SK-N-SH treated with all-trans-retinoic acid at 6 μM for 48 hours (cell line): ENCODE measurements at regions not wholly inside any gene's neighbourhood (a gene's known extent, or its start where the extent isn't known, plus 50 kb on each side); places are given as distances from the start of the nearest gene placed in this dataset.

ENCODE experiments used
- ATAC-seq: fragments of 200-7000 bp; cut with Tn5 transposase; 3 replicates; pipeline ENCODE4 v1.9.1; 2020; ENCODE audit warnings: mild to moderate bottlenecking, moderate library complexity
- ARNTL ChIP-seq: fragments of 450-650 bp; formaldehyde crosslinking; IDR thresholded peaks from 2 replicates; pipeline ENCODE4 v1.5.0; 2020; ENCODE audit warnings: low read depth, mild to moderate bottlenecking, moderate library complexity, borderline replicate concordance
- CSDC2 ChIP-seq: fragments of 250-450 bp; sonication (Bioruptor Pico); IDR thresholded peaks from 2 replicates; pipeline ENCODE4 v1.5.0; 2020; ENCODE audit warnings: mild to moderate bottlenecking, moderate library complexity
- GLIS3 ChIP-seq: fragments of 250-450 bp; sonication (Bioruptor Pico); IDR thresholded peaks from 2 replicates; pipeline ENCODE4 v1.5.0; 2020; ENCODE audit warnings: mild to moderate bottlenecking, moderate library complexity
- ISL1 ChIP-seq: fragments of 250-450 bp; sonication (Bioruptor Pico); IDR thresholded peaks from 2 replicates; pipeline ENCODE4 v2.1.2; 2022; ENCODE audit warnings: mild to moderate bottlenecking, moderate library complexity
- OSR1 ChIP-seq: fragments of 250-450 bp; sonication (Bioruptor Pico); IDR thresholded peaks from 2 replicates; pipeline ENCODE4 v1.8.0; 2022; ENCODE audit warnings: moderate library complexity, mild to moderate bottlenecking, inconsistent platforms
- PPARA ChIP-seq: fragments of 250-450 bp; sonication (Bioruptor Pico); IDR thresholded peaks from 2 replicates; pipeline ENCODE4 v1.5.0; 2020; ENCODE audit warnings: mild to moderate bottlenecking, borderline replicate concordance
- RARB ChIP-seq: fragments of 250-450 bp; sonication (Bioruptor Pico); IDR thresholded peaks from 2 replicates; pipeline ENCODE4 v1.8.0; 2021; ENCODE audit warnings: mild to moderate bottlenecking, moderate library complexity
- SNAI2 ChIP-seq: fragments of 250-450 bp; sonication (Bioruptor Pico); IDR thresholded peaks from 2 replicates; pipeline ENCODE4 v1.5.0; 2020; ENCODE audit warnings: mild to moderate bottlenecking, moderate library complexity
- TCF4 ChIP-seq: fragments of 250-450 bp; sonication (Bioruptor Pico); IDR thresholded peaks from 2 replicates; pipeline ENCODE4 v1.8.0; 2021; ENCODE audit warnings: mild to moderate bottlenecking, moderate library complexity, borderline replicate concordance
- TOX ChIP-seq: fragments of 250-450 bp; sonication (Bioruptor Pico); IDR thresholded peaks from 2 replicates; pipeline ENCODE4 v1.8.0; 2021; ENCODE audit warnings: mild to moderate bottlenecking, moderate library complexity, borderline replicate concordance
- ZC3H10 ChIP-seq: fragments of 250-450 bp; sonication (Bioruptor Pico); IDR thresholded peaks from 2 replicates; pipeline ENCODE4 v1.5.1; 2021; ENCODE audit warnings: mild to moderate bottlenecking, moderate library complexity
- ZFP3 ChIP-seq: fragments of 250-450 bp; sonication (Bioruptor Pico); IDR thresholded peaks from 2 replicates; pipeline ENCODE4 v1.5.0; 2020; ENCODE audit warnings: mild to moderate bottlenecking, moderate library complexity
- ZFP30 ChIP-seq: fragments of 450-650 bp; formaldehyde crosslinking; IDR thresholded peaks from 2 replicates; pipeline ENCODE4 v1.5.0; 2022; ENCODE audit warnings: mild to moderate bottlenecking, moderate library complexity
- ZNF565 ChIP-seq: fragments of 450-650 bp; formaldehyde crosslinking; conservative IDR thresholded peaks from 2 replicates; pipeline ENCODE4 v1.5.0; 2020; ENCODE audit warnings: low read depth, mild to moderate bottlenecking, moderate library complexity
- ZNF70 ChIP-seq: fragments of 450-650 bp; formaldehyde crosslinking; IDR thresholded peaks from 2 replicates; pipeline ENCODE4 v1.5.0; 2020; ENCODE audit warnings: mild to moderate bottlenecking, moderate library complexity
- ZNF8 ChIP-seq: fragments of 450-650 bp; formaldehyde crosslinking; IDR thresholded peaks from 2 replicates; pipeline ENCODE4 v1.5.0; 2020; ENCODE audit warnings: mild to moderate bottlenecking, moderate library complexity
- TF ChIP-seq, protein P1 (sequence below): fragments of 250-450 bp; sonication (Bioruptor Pico); IDR thresholded peaks from 2 replicates; pipeline ENCODE4 v1.8.0; 2020; ENCODE audit warnings: mild to moderate bottlenecking, moderate library complexity, borderline replicate concordance
- TF ChIP-seq, protein P2 (sequence below): fragments of 250-450 bp; sonication (Bioruptor Pico); IDR thresholded peaks from 2 replicates; pipeline ENCODE4 v1.8.0; 2021; ENCODE audit warnings: low read depth, mild to moderate bottlenecking, moderate library complexity, borderline replicate concordance
- TF ChIP-seq, protein P3 (sequence below): fragments of 250-450 bp; sonication (Bioruptor Pico); IDR thresholded peaks from 2 replicates; pipeline ENCODE4 v1.5.1; 2020; ENCODE audit warnings: low read depth, mild to moderate bottlenecking, moderate library complexity
- TF ChIP-seq, protein P4 (sequence below): fragments of 250-450 bp; sonication (Bioruptor Pico); IDR thresholded peaks from 2 replicates; pipeline ENCODE4 v1.5.1; 2021; ENCODE audit warnings: mild to moderate bottlenecking, moderate library complexity
- TF ChIP-seq, protein P5 (sequence below): fragments of 250-450 bp; sonication (Bioruptor Pico); IDR thresholded peaks from 2 replicates; pipeline ENCODE4 v1.5.0; 2020; ENCODE audit warnings: mild to moderate bottlenecking, moderate library complexity

DNA sequence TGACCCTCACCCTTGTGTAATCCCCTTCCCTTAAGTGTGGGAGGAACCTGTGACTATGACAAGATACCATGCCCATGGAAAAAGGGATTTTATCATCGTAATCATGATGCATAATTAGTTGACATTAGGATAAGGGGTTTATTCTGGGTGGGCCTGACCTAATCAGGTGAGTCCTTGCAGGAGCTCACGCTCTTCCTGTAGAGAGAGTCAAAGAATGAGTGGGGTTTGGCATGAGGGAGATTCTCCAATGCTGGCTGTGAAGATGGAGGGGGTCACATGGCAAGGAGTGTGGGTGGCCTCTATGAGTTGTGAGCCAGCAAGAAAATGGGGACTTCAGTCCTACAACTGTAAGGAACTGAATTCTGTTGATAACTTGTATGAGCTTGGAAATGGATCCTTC is 342.0 kb upstream of the TSHZ2 start (continued):
- TF ChIP-seq, protein P1, sequence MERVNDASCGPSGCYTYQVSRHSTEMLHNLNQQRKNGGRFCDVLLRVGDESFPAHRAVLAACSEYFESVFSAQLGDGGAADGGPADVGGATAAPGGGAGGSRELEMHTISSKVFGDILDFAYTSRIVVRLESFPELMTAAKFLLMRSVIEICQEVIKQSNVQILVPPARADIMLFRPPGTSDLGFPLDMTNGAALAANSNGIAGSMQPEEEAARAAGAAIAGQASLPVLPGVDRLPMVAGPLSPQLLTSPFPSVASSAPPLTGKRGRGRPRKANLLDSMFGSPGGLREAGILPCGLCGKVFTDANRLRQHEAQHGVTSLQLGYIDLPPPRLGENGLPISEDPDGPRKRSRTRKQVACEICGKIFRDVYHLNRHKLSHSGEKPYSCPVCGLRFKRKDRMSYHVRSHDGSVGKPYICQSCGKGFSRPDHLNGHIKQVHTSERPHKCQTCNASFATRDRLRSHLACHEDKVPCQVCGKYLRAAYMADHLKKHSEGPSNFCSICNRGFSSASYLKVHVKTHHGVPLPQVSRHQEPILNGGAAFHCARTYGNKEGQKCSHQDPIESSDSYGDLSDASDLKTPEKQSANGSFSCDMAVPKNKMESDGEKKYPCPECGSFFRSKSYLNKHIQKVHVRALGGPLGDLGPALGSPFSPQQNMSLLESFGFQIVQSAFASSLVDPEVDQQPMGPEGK: no peak
- TF ChIP-seq ZFP30 (CRISPR knock-in tag) (no peak), ZNF70 (CRISPR knock-in tag) (no peak), TCF4 (no peak), ARNTL (CRISPR knock-in tag) (no peak), RARB (CRISPR knock-in tag) (no peak), SNAI2 (CRISPR knock-in tag) (no peak), PPARA (CRISPR knock-in tag) (no peak), ZNF565 (no peak), ZC3H10 (no peak), GLIS3 (no peak), TOX (CRISPR knock-in tag) (no peak), ZNF8 (CRISPR knock-in tag) (no peak)
- TF ChIP-seq, protein P2, sequence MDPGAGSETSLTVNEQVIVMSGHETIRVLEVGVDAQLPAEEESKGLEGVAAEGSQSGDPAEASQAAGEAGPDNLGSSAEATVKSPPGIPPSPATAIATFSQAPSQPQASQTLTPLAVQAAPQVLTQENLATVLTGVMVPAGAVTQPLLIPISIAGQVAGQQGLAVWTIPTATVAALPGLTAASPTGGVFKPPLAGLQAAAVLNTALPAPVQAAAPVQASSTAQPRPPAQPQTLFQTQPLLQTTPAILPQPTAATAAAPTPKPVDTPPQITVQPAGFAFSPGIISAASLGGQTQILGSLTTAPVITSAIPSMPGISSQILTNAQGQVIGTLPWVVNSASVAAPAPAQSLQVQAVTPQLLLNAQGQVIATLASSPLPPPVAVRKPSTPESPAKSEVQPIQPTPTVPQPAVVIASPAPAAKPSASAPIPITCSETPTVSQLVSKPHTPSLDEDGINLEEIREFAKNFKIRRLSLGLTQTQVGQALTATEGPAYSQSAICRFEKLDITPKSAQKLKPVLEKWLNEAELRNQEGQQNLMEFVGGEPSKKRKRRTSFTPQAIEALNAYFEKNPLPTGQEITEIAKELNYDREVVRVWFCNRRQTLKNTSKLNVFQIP (CRISPR knock-in tag): no peak
- TF ChIP-seq, protein P3, sequence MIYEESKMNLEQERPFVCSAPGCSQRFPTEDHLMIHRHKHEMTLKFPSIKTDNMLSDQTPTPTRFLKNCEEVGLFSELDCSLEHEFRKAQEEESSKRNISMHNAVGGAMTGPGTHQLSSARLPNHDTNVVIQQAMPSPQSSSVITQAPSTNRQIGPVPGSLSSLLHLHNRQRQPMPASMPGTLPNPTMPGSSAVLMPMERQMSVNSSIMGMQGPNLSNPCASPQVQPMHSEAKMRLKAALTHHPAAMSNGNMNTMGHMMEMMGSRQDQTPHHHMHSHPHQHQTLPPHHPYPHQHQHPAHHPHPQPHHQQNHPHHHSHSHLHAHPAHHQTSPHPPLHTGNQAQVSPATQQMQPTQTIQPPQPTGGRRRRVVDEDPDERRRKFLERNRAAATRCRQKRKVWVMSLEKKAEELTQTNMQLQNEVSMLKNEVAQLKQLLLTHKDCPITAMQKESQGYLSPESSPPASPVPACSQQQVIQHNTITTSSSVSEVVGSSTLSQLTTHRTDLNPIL (CRISPR knock-in tag): no peak

DNA sequence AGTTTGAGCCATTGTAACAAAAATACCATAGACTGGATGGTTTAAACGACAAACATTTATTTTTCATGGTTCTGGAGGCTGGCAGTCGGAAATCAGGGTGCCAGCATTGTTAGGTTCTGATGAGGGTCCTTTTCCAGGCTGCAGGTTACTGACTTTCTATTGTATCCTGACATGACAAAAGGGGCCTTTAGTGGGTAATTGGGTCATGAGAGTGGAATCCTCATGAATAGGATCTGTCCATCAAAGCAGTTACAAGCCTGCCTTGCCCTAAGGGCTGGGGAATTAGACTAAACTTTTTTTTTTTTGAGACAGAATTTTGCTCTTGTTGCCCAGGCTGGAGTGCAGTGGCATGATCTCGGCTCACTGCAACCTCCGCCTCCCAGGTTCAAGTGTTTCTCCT is 347.9 kb upstream of the TSHZ2 start:
- ATAC-seq: no peak
- TF ChIP-seq, protein P4, sequence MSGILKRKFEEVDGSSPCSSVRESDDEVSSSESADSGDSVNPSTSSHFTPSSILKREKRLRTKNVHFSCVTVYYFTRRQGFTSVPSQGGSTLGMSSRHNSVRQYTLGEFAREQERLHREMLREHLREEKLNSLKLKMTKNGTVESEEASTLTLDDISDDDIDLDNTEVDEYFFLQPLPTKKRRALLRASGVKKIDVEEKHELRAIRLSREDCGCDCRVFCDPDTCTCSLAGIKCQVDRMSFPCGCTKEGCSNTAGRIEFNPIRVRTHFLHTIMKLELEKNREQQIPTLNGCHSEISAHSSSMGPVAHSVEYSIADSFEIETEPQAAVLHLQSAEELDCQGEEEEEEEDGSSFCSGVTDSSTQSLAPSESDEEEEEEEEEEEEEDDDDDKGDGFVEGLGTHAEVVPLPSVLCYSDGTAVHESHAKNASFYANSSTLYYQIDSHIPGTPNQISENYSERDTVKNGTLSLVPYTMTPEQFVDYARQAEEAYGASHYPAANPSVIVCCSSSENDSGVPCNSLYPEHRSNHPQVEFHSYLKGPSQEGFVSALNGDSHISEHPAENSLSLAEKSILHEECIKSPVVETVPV (CRISPR knock-in tag): no peak
- TF ChIP-seq GLIS3 (no peak), CSDC2 (CRISPR knock-in tag) (no peak), SNAI2 (CRISPR knock-in tag) (no peak), ZNF70 (CRISPR knock-in tag) (no peak), ARNTL (CRISPR knock-in tag) (no peak), ZNF8 (CRISPR knock-in tag) (no peak), ZFP30 (CRISPR knock-in tag) (no peak), RARB (CRISPR knock-in tag) (no peak), OSR1 (CRISPR knock-in tag) (no peak), PPARA (CRISPR knock-in tag) (no peak), ZNF565 (no peak), TOX (CRISPR knock-in tag) (no peak), ZFP3 (CRISPR knock-in tag) (no peak), ISL1 (no peak)
- TF ChIP-seq, protein P2 (CRISPR knock-in tag): no peak
- TF ChIP-seq, protein P5, sequence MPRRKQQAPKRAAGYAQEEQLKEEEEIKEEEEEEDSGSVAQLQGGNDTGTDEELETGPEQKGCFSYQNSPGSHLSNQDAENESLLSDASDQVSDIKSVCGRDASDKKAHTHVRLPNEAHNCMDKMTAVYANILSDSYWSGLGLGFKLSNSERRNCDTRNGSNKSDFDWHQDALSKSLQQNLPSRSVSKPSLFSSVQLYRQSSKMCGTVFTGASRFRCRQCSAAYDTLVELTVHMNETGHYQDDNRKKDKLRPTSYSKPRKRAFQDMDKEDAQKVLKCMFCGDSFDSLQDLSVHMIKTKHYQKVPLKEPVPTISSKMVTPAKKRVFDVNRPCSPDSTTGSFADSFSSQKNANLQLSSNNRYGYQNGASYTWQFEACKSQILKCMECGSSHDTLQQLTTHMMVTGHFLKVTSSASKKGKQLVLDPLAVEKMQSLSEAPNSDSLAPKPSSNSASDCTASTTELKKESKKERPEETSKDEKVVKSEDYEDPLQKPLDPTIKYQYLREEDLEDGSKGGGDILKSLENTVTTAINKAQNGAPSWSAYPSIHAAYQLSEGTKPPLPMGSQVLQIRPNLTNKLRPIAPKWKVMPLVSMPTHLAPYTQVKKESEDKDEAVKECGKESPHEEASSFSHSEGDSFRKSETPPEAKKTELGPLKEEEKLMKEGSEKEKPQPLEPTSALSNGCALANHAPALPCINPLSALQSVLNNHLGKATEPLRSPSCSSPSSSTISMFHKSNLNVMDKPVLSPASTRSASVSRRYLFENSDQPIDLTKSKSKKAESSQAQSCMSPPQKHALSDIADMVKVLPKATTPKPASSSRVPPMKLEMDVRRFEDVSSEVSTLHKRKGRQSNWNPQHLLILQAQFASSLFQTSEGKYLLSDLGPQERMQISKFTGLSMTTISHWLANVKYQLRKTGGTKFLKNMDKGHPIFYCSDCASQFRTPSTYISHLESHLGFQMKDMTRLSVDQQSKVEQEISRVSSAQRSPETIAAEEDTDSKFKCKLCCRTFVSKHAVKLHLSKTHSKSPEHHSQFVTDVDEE (CRISPR knock-in tag): no peak
- TF ChIP-seq, protein P1: no peak
- TF ChIP-seq, protein P3 (CRISPR knock-in tag): no peak
